ENCODE measurements at regions not wholly inside any gene's neighbourhood (a gene's known extent, or its start where the extent isn't known, plus 50 kb on each side); places are given as distances from the start of the nearest gene placed in this dataset.

- no peak for TF ChIP-seq POLR2A (IDR thresholded peaks at IDR 0.05)
- TF ChIP-seq, protein P1, sequence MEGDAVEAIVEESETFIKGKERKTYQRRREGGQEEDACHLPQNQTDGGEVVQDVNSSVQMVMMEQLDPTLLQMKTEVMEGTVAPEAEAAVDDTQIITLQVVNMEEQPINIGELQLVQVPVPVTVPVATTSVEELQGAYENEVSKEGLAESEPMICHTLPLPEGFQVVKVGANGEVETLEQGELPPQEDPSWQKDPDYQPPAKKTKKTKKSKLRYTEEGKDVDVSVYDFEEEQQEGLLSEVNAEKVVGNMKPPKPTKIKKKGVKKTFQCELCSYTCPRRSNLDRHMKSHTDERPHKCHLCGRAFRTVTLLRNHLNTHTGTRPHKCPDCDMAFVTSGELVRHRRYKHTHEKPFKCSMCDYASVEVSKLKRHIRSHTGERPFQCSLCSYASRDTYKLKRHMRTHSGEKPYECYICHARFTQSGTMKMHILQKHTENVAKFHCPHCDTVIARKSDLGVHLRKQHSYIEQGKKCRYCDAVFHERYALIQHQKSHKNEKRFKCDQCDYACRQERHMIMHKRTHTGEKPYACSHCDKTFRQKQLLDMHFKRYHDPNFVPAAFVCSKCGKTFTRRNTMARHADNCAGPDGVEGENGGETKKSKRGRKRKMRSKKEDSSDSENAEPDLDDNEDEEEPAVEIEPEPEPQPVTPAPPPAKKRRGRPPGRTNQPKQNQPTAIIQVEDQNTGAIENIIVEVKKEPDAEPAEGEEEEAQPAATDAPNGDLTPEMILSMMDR (IDR thresholded peaks at IDR 0.05) = no peak
Observed at GRCh38 chr1:4003846-4004505, 103.9 kb upstream of the C1orf174 start.
